ENCODE measurements at regions not wholly inside any gene's neighbourhood (a gene's known extent, or its start where the extent isn't known, plus 50 kb on each side); places are given as distances from the start of the nearest gene placed in this dataset.
"Not testable (repeated sequence)": the region's sequence is repeated elsewhere in the genome, so short reads cannot be mapped to it uniquely, and the experiment has no call there.

DNA sequence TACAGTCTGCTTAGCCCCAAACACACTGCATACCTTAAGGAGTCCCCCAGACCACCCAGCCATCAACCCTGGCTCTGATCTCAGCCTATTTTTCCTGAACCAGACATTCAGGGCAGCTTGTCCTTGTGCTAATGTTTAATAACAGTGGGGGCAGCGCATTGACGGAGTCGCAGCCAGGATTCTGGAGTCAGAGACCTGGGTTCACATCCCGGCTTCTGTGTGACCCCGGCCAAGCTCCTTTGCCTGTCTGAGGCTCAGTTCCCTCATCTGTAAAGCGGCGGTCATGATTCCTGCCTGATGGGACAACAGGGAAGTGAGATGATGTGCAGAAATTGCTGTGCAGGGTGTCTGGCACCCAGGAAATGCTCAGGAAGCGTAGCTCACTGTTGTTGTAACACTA lies 63.1 kb downstream of the MATN1 start:
- DNase-seq = no peak
- ChIA-PET CTCF (no interaction called here), POLR2A (no interaction called here)
- H3K4me3 Mint-ChIP-seq = no peak overlapping the region
- H3K27me3 Mint-ChIP-seq = no peaks in the 10 kb centered on the region
- H3K9me3 Mint-ChIP-seq = no peaks in the 10 kb centered on the region
- H3K36me3 Mint-ChIP-seq (ENCODE audit: low read depth) = no peaks in the 10 kb centered on the region
- no peak overlapping the region for H3K27ac Mint-ChIP-seq
- H3K4me1 Mint-ChIP-seq = no peaks in the 10 kb centered on the region

DNA sequence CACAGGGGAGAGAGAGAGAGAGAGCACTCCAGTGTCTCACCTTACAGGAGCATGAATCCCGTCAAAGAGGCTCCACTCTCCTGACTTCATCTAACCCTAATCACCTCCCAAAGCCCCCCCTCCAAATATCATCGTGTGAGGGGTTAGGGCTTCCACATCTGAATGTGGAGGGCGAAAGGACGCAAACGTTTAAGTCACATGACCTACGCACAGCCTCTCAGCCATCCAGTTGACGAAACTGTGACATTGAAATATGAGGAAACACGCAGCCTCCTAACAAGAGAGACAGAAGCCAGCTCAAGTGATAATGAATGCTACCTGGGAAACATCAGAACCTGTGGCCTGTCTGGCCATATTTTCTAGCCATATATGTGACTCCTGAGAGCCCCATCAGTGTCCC lies 63.7 kb downstream of the MATN1 start:
- POLR2A ChIA-PET = no interaction called here
- no peaks in the 10 kb centered on the region for H3K9me3 Mint-ChIP-seq
- no peaks in the 10 kb centered on the region for H3K4me1 Mint-ChIP-seq
- H3K4me3 Mint-ChIP-seq = no peak overlapping the region
- DNase-seq = no peak
- no peaks in the 10 kb centered on the region for H3K27me3 Mint-ChIP-seq
- H3K27ac Mint-ChIP-seq = no peak overlapping the region
- H3K36me3 Mint-ChIP-seq (ENCODE audit: low read depth) = no peaks in the 10 kb centered on the region
- CTCF ChIA-PET = no interaction called here

DNA sequence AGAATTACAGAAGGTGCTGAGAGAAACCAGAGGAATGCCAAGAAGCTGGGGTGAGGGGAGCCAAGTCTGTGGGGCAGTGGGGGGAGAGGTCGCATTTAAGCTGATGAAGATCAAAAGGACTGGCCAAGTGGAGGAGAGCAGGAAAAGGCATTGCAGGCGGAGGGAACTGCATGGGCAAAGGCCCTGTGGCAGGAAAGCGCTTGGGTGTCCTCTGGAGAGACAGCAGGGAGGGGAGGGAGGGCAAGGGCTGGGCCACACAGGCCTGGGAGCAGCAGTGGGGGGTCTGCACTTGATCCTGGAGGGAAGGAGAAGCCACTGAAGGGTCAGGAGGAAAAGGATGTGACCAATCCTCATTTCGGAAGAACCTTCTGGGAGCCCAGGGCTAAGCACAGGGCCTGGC lies 65.0 kb downstream of the MATN1 start:
- H3K27ac Mint-ChIP-seq; H3K9me3 Mint-ChIP-seq; POLR2A ChIA-PET; DNase-seq; CTCF ChIA-PET; H3K4me3 Mint-ChIP-seq; H3K27me3 Mint-ChIP-seq; H3K4me1 Mint-ChIP-seq; H3K36me3 Mint-ChIP-seq (ENCODE audit: low read depth): not testable (repeated sequence)

DNA sequence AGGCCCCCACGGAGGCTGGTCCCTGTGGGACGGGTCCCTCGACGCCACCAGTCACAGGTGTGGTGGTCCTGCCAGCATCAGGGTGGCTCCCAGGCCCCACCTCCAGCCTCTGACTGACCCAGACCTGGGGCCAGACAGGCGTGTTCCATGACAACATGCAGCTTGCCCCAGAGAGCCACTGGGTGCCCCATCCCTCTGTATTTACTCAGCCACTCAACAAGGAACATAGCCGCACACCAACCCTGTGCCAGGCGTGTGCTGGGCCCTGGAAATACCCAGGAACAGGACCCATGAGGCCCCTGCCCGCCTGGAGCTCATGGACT lies 65.4 kb downstream of the MATN1 start:
- POLR2A ChIA-PET = no interaction called here
- Mint-ChIP-seq H3K4me1 (no peaks in the 10 kb centered on the region), H3K36me3 (ENCODE audit: low read depth) (no peaks in the 10 kb centered on the region)

DNA sequence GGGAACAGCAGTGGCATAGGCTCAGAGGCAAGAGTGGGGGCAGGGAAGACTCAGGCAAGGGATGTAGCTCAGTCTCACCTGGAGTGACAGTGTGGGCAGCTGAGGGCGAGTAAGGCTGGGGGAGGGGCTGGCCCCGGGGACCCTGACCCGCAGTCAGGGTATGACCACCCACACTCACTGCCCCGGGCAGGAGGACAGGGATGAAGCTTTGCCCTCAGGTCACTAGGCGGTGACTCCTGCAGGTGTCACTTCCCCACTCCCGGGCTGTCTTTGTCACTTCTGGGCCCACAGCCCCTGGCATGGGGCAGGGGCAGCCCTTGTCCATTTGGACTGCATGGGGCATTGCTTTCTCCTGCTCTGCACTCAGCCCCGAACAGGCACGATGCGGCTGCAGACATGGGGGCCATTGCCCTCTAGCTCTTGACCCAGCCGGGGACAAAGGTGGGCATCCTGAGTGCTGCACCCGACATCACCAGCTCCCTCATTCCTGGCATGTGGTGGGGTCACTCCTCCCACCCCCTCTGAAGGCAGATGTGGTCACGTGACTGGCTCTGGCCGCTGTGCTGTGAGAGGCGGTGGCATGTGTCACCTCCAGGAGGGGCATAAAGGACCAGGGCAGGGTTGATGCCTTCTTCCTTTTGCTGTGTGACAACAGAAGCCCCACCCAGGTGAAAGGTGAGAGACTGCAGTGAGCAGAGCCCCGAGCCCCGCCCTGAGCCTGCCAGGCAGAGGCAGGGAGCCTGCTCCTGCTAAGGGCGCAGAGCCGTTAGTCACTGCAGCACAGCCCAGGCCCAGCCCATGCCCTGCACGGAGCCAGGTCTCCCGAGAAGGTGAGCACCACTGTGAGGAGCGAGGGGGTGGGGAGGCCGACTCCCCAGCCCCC lies 66.0 kb downstream of the MATN1 start:
- H3K4me1 Mint-ChIP-seq = no peaks in the 10 kb centered on the region
- POLR2A ChIA-PET = no interaction called here
- no peak overlapping the region for H3K4me3 Mint-ChIP-seq
- no peak overlapping the region for H3K27ac Mint-ChIP-seq
- CTCF ChIA-PET = no interaction called here
- H3K36me3 Mint-ChIP-seq (ENCODE audit: low read depth) = no peaks in the 10 kb centered on the region
- H3K9me3 Mint-ChIP-seq = no peaks in the 10 kb centered on the region
- no peaks in the 10 kb centered on the region for H3K27me3 Mint-ChIP-seq
- no peak for DNase-seq

More for the DNA sequence above, 65.4 kb downstream of the MATN1 start:
- Mint-ChIP-seq H3K4me3 (no peak overlapping the region), H3K9me3 (no peaks in the 10 kb centered on the region), H3K27ac (no peak overlapping the region), H3K27me3 (no peaks in the 10 kb centered on the region)
- no peak for DNase-seq
- CTCF ChIA-PET = no interaction called here

DNA sequence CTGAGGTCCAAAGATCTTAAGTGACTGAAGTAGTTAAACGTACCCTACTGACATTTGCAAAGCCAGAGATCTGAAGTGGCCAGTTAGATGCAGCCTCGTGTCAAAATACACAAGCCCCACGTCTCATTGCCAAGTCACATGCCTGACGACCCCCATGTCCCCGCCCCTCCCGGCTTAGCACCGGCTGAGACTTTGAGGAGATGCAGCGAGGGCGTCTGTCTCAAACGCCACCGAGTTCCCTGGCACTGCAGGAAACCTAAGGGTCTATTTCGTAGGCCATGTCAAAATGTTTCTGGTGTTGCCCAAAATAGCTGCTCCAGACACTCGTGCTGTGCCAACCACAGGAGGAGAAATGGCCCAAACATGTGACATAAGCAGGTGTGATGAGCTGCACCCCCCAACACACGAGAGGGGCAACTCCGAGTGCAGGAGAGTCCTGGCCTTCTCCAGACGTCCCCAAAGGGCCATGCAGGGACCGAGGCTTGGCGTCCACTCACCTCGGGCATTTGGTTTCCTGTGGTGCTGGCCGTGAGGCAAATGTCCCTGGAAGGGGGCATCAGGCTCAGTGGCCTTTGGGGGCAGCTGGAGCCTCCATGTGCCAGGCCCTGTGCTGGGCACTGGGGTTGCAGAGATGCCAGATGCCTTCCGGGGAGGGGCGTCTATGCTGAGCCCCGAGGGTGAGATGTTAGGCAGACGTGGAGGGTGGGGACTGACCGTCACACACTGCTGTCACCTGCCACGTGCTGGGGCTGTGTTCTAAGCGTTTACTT lies 67.0 kb downstream of the MATN1 start:
- Mint-ChIP-seq H3K9me3 (no peaks in the 10 kb centered on the region), H3K4me3 (no peak overlapping the region), H3K36me3 (ENCODE audit: low read depth) (no peaks in the 10 kb centered on the region), H3K27me3 (no peaks in the 10 kb centered on the region), H3K27ac (no peak overlapping the region), H3K4me1 (no peaks in the 10 kb centered on the region)
- POLR2A ChIA-PET = no interaction called here
- CTCF ChIA-PET = no interaction called here
- no peak for DNase-seq

DNA sequence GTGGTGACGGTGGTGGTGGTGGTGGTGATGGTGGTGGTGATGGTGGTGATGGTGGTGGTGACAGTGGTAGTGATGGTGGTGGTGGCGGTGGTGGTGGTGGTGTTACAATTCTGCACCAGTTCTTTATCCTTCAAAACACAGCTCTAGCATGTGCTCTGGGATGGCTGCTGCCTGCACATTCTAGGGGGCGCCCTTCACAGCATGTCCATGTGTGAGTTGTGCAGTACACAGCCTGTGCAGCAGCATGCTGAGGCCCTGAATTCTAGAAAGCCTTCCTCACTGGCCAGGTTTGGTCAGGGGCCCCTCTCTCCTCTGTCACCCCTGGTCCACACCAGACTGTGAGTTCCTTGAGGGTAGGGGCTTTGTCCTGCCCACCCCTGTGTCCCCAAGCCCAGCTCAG lies 67.7 kb downstream of the MATN1 start:
- no peaks in the 10 kb centered on the region for H3K36me3 Mint-ChIP-seq (ENCODE audit: low read depth)
- POLR2A ChIA-PET = no interaction called here
- DNase-seq = no peak
- no peak overlapping the region for H3K4me3 Mint-ChIP-seq
- no peaks in the 10 kb centered on the region for H3K4me1 Mint-ChIP-seq
- H3K27ac Mint-ChIP-seq = no peak overlapping the region
- H3K27me3 Mint-ChIP-seq = peaks cover 2% of the 10 kb centered on the region
- CTCF ChIA-PET = no interaction called here
- H3K9me3 Mint-ChIP-seq = no peaks in the 10 kb centered on the region

DNA sequence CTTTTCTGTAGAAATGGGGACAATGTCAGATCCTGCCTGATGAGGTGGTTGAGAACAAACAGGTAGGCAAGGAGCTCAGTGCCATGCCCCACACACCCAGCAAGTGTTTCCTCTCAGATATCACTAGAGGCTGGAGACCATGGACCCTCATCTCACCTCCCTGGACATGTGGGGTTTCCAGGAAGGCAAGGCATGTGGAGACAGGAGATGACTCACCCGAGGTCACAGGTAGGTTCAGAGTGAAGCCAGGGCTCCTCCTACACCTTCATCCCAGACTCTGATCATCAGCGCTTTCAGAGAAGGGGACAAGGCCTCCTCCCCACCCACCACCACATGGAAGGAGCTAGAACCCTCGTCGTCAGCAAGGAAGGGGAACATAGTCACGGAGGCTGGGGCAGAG lies 69.2 kb downstream of the MATN1 start:
- no peak overlapping the region for H3K27ac Mint-ChIP-seq
- CTCF ChIA-PET = no interaction called here
- no peaks in the 10 kb centered on the region for H3K36me3 Mint-ChIP-seq (ENCODE audit: low read depth)
- H3K27me3 Mint-ChIP-seq = peaks cover 7% of the 10 kb centered on the region
- no peaks in the 10 kb centered on the region for H3K4me1 Mint-ChIP-seq
- H3K4me3 Mint-ChIP-seq = no peak overlapping the region
- no peaks in the 10 kb centered on the region for H3K9me3 Mint-ChIP-seq
- POLR2A ChIA-PET = no interaction called here
- no peak for DNase-seq

DNA sequence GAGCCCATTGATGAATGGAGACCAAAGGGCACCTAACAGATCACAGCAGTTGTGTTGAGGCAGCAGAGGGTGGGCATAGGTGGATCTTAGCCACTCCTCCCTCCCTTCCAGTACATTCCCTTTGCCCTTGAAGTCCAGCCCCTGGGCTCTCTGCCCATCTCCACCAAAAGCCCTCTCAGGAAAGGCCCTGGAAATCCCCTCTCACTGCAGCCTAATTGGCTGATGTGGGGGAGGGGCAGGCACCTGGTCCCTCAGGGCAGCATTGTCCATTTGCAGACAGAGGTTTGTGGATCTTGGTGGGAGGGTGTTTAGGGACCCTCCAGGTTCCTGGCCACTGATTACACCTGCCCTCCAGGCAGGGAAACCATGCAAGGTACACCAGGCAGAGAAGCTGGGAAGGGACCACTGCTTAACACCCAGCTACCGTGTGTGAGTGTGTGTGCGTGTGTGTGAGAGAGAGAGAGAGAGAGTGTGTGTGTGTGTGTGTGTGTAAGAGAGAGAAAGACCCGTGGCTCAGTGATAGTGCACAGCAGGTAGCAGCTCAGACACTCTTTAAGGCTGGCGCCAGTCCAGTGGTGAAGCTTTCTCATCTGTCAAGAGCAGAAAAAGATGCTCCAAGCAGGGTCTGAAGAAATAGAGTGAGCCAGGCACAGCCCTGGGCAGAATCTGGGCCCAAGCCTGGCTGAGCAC lies 71.1 kb downstream of the MATN1 start:
- ChIA-PET CTCF (no interaction called here), POLR2A (no interaction called here)
- Mint-ChIP-seq H3K27ac (no peak overlapping the region), H3K27me3 (peaks cover 8% of the 10 kb centered on the region), H3K4me1 (no peaks in the 10 kb centered on the region), H3K36me3 (ENCODE audit: low read depth) (no peaks in the 10 kb centered on the region), H3K9me3 (no peaks in the 10 kb centered on the region), H3K4me3 (no peak overlapping the region)
- no peak for DNase-seq

DNA sequence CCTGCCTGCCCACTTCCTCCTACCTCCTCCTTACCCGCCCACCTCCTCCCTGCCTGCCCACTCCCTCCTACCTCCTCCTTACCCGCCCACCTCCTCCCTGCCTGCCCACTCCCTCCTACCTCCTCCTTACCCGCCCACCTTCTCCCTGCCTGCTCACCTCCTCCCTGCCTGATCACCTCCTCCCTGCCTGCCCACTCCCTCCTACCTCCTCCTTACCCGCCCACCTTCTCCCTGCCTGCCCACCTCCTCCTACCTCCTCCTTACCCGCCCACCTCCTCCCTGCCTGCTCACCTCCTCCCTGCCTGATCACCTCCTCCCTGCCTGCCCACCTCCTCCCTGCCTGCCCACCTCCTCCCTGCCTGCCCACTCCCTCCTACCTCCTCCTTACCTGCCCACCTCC lies 72.0 kb downstream of the MATN1 start:
- DNase-seq; H3K9me3 Mint-ChIP-seq; POLR2A ChIA-PET; CTCF ChIA-PET; H3K27me3 Mint-ChIP-seq; H3K36me3 Mint-ChIP-seq (ENCODE audit: low read depth); H3K4me3 Mint-ChIP-seq; H3K27ac Mint-ChIP-seq; H3K4me1 Mint-ChIP-seq: not testable (repeated sequence)

DNA sequence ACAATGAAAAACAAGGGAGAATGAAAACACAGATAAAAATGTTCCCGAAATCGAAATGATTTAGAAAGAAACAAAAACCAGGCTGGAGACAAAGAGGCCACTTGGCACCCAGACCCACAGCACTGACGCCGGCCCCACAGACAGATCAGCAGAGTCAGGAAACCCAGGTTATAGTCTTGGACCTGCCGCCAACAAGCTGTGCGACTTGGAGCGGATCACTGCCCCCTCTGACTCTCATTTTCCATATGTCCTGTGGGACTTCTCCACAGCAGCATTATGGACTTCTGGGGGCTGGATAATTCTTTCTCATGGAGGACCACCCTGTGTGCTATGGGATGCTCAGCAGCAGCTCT lies 72.4 kb downstream of the MATN1 start:
- DNase-seq = no peak
- Mint-ChIP-seq H3K27ac (no peak overlapping the region), H3K27me3 (peaks cover 8% of the 10 kb centered on the region), H3K4me1 (no peaks in the 10 kb centered on the region), H3K9me3 (no peaks in the 10 kb centered on the region), H3K4me3 (no peak overlapping the region), H3K36me3 (ENCODE audit: low read depth) (no peaks in the 10 kb centered on the region)
- CTCF ChIA-PET = no interaction called here
- POLR2A ChIA-PET = no interaction called here

DNA sequence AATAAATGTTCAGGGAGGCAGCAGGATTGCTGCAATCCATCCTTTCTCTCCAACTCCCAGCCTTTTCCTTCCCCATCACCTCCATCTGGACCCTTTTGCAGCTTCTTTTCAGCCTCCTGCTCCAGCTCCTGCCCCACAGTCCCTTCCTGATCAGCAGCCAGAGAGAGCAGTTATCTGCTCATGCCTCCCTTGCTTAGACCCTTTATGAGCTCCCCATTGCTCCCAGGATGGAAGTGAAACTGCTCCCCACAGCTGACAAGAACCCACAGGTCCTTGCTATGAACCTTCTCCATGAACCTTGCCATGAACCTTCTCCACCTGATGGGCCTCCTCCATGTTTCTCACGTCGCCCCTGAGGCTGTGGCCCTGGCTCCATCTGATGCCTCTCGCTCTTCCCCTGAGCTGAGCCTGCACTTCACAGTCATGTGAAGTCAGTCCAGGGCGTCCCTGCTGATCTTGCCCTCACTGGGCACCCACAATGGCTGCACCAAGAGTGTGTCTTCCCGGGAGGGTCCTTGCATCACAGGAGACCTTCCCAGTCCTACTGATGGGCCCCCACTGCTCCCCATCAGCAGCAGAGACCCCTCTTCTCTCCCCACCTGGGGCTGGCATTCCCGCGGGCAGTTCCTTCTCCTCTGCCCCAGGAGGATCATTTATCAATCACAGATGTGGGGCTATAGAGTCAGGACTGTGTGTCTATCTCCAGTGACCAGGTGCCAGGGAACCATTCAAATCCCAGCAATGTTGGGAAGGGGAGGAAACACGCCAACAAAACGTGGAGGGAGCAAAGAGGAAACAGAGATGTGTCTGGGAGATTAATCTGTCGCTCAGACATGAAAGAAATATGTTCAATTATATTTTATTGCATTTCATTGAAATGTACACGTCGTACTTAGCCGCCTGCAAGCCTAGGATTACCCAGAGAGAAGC lies 73.1 kb downstream of the MATN1 start:
- no peak overlapping the region for H3K4me3 Mint-ChIP-seq
- ChIA-PET POLR2A (no interaction called here), CTCF (no interaction called here)
- no peaks in the 10 kb centered on the region for H3K4me1 Mint-ChIP-seq
- no peaks in the 10 kb centered on the region for H3K9me3 Mint-ChIP-seq
- no peaks in the 10 kb centered on the region for H3K36me3 Mint-ChIP-seq (ENCODE audit: low read depth)
- H3K27me3 Mint-ChIP-seq = peaks cover 8% of the 10 kb centered on the region
- H3K27ac Mint-ChIP-seq = no peak overlapping the region
- no peak for DNase-seq

DNA sequence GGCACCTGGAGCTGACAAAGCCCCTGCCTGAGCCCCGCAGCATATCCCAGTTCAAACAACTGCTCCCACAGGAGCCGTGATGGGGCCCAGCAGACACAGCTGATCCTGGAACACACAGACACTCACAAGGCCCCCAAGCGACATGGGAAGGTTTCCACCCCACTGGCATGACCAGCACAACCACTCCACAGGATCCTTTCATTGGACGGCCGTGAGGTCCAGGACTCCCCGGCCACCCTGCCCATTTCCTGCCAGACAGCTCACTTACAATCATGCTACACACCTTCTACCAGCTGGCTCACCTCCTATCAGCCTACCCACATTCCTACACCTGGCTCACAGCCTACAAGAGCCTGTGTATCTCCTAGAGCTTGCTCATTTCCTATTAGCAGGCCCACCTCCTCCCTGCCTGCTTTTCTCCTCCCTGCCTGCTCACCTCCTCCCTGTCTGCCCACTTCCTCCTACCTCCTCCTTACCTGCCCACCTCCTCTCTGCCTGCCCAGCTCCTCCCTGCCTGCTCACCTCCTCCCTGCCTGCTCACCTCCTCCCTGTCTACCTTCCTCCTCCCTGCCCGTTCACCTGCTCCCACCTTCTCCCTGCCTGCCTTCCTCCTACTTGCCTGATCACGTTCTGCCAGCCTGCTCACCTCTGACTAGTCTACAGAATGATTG lies 73.9 kb downstream of the MATN1 start:
- ChIA-PET CTCF (no interaction called here), POLR2A (no interaction called here)
- no peaks in the 10 kb centered on the region for H3K4me1 Mint-ChIP-seq
- peaks cover 8% of the 10 kb centered on the region for H3K27me3 Mint-ChIP-seq
- no peaks in the 10 kb centered on the region for H3K36me3 Mint-ChIP-seq (ENCODE audit: low read depth)
- DNase-seq = no peak
- no peak overlapping the region for H3K4me3 Mint-ChIP-seq
- no peak overlapping the region for H3K27ac Mint-ChIP-seq
- H3K9me3 Mint-ChIP-seq = no peaks in the 10 kb centered on the region
